ENCODE measurements at regions not wholly inside any gene's neighbourhood (a gene's known extent, or its start where the extent isn't known, plus 50 kb on each side); places are given as distances from the start of the nearest gene placed in this dataset.

GRCh38 chr3:27632431-27633223 lies 89.5 kb downstream of the EOMES start:
- Histone ChIP-seq H3K9me3 (no peaks in the 10 kb centered on the region), H3K4me1 (peaks cover 0 to 11% (median 2%) of the 10 kb centered on the region in 4 donors), H3K27ac (peak overlapping the region; percentile 80 to 88 (median 84)), H3K36me3 (no peaks in the 10 kb centered on the region), H3K4me3 (peak overlapping the region; percentile 44 to 64 (median 51)), H3K27me3 (no peaks in the 10 kb centered on the region)
- intact Hi-C loops (cut with DNase I; ENCODE audit: low total_unique reads) (no loop called here), in situ Hi-C loops (cut with MboI; ENCODE audit: low pct_ligation_motif_present in 1 of 4, low pct_unique_long_range_greater_than_20kb in 1 of 4, low sequenced_read_pairs in 3 of 4) (no loop called here)
- DNase-seq = peak; percentile 48
- 4% methylated on average over 39 of the region's 66 CpGs; no CpG with 5 or more reads in 1 of the 2 donors for WGBS, 2 donors (ENCODE audit: low coverage in 1 of 2)
- TF ChIP-seq POLR2A (IDR thresholded peaks at IDR 0.05) = no peak
- TF ChIP-seq POLR2AphosphoS5 (IDR thresholded peaks at IDR 0.05) = no peak
- TF ChIP-seq EP300 (IDR thresholded peaks at IDR 0.05; ENCODE audit: low read depth) = no peak
- no peak for TF ChIP-seq CTCF (IDR thresholded peaks at IDR 0.05)

- intact Hi-C loops (cut with DNase I; ENCODE audit: low total_unique reads) (no loop called here), in situ Hi-C loops (cut with MboI; ENCODE audit: low pct_ligation_motif_present in 1 of 4, low pct_unique_long_range_greater_than_20kb in 1 of 4, low sequenced_read_pairs in 3 of 4) (no loop called here)
- 81 to 88% methylated on average over 4 of the region's 4 CpGs for WGBS, 2 donors (ENCODE audit: low coverage in 1 of 2)
- TF ChIP-seq POLR2AphosphoS5 (IDR thresholded peaks at IDR 0.05) (no peak), EP300 (IDR thresholded peaks at IDR 0.05; ENCODE audit: low read depth) (no peak), CTCF (IDR thresholded peaks at IDR 0.05) (no peak), POLR2A (IDR thresholded peaks at IDR 0.05) (no peak)
- H3K27ac ChIP-seq = no peak overlapping the region
- peaks cover 0 to 11% (median 2%) of the 10 kb centered on the region in 4 donors for H3K4me1 ChIP-seq
- no peaks in the 10 kb centered on the region for H3K36me3 ChIP-seq
- DNase-seq = no peak
- no peaks in the 10 kb centered on the region for H3K9me3 ChIP-seq
- H3K4me3 ChIP-seq = no peak overlapping the region
- no peaks in the 10 kb centered on the region for H3K27me3 ChIP-seq
These were observed 91.2 kb downstream of the EOMES start for GRCh38 chr3:27630885-27631284.

- 36 to 69% methylated on average over 1 to 2 of the region's 2 CpGs for WGBS, 2 donors (ENCODE audit: low coverage in 1 of 2)
- no peaks in the 10 kb centered on the region for H3K27me3 ChIP-seq
- intact Hi-C loops (cut with DNase I; ENCODE audit: low total_unique reads) = no loop called here
- H3K4me1 ChIP-seq = peaks cover 0 to 11% (median 2%) of the 10 kb centered on the region in 4 donors
- in situ Hi-C loops (cut with MboI; ENCODE audit: low pct_ligation_motif_present in 1 of 4, low pct_unique_long_range_greater_than_20kb in 1 of 4, low sequenced_read_pairs in 3 of 4) = no loop called here
- H3K9me3 ChIP-seq = no peaks in the 10 kb centered on the region
- DNase-seq = no peak
- H3K36me3 ChIP-seq = no peaks in the 10 kb centered on the region
- no peak for TF ChIP-seq POLR2A (IDR thresholded peaks at IDR 0.05)
- TF ChIP-seq POLR2AphosphoS5 (IDR thresholded peaks at IDR 0.05) = no peak
- TF ChIP-seq EP300 (IDR thresholded peaks at IDR 0.05; ENCODE audit: low read depth) = no peak
- no peak for TF ChIP-seq CTCF (IDR thresholded peaks at IDR 0.05)
- no peak overlapping the region for H3K27ac ChIP-seq
- H3K4me3 ChIP-seq = no peak overlapping the region
These were observed 92.8 kb downstream of the EOMES start for GRCh38 chr3:27629366-27629765.

GRCh38 chr3:27628026-27628750 lies 93.9 kb downstream of the EOMES start:
- Histone ChIP-seq H3K27me3 (no peaks in the 10 kb centered on the region), H3K36me3 (no peaks in the 10 kb centered on the region), H3K27ac (no peak overlapping the region), H3K9me3 (no peaks in the 10 kb centered on the region), H3K4me1 (peaks cover 0 to 8% (median 3%) of the 10 kb centered on the region in 4 donors), H3K4me3 (no peak overlapping the region)
- in situ Hi-C loops (cut with MboI; ENCODE audit: low pct_ligation_motif_present in 1 of 4, low pct_unique_long_range_greater_than_20kb in 1 of 4, low sequenced_read_pairs in 3 of 4) = no loop called here
- TF ChIP-seq POLR2AphosphoS5 (IDR thresholded peaks at IDR 0.05) (no peak), POLR2A (IDR thresholded peaks at IDR 0.05) (no peak), EP300 (IDR thresholded peaks at IDR 0.05; ENCODE audit: low read depth) (no peak), CTCF (IDR thresholded peaks at IDR 0.05) (no peak)
- no peak for DNase-seq
- intact Hi-C loops (cut with DNase I; ENCODE audit: low total_unique reads) = no loop called here
- 75 to 78% methylated on average over 5 of the region's 5 CpGs for WGBS, 2 donors (ENCODE audit: low coverage in 1 of 2)

All from transverse colon (tissue), 4 donors.